NCI-H1694 (cell line): ENCODE measurements at regions not wholly inside any gene's neighbourhood (a gene's known extent, or its start where the extent isn't known, plus 50 kb on each side); places are given as distances from the start of the nearest gene placed in this dataset.

ENCODE experiments used
- DNase-seq: peaks from one replicate; lab custom pipeline; 2025; lab: John Stamatoyannopoulos, UW

DNA sequence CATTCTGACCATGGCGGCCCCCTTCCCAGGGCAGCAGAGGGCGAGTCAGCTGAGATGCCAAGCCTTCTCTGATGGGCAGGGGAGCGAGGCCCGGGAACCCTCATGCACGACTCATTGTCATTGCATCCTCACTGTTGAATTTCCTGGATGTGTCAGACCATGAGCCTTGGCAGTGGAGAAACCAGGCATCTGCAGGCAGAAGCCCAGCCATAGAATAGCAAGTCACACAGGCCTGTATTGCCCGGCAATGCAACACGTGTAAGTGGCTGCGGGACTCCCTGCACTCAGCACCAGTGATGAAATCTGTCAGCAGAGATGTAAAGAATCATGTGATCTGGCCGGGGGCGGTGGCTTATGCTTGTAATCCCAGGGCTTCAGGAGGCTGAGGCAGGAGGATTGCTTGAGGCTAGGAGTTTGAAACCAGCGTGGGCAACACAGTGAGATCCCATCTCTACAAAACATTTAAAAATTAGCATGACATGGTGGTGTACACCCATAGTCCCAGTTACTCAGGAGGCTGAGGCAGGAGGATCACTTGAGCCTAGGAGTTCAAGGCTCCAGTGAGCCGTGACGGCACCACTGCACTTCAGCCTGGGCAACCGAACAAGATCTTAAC is 199.7 kb downstream of the KATNAL1 start:
- no peak for DNase-seq

DNA sequence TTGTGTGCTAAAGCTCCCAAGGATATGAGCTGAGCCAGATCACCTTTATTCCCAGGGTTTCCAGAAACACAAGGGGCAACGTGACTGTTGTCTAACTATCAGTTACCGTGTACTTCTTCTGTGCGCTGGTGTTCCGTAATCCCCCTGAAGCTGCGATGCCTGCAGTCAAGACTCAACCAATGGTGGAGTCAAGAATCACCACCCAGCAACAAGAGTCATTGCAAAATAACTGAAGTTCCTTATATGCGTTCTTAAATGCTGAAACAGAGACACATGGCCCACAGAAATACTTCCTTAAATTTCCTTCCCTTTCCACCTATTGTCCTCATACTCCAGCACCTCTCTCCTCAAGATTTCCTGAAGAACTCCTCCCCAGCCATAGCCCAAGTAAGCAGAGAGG is 200.2 kb downstream of the KATNAL1 start:
- no peak for DNase-seq

DNA sequence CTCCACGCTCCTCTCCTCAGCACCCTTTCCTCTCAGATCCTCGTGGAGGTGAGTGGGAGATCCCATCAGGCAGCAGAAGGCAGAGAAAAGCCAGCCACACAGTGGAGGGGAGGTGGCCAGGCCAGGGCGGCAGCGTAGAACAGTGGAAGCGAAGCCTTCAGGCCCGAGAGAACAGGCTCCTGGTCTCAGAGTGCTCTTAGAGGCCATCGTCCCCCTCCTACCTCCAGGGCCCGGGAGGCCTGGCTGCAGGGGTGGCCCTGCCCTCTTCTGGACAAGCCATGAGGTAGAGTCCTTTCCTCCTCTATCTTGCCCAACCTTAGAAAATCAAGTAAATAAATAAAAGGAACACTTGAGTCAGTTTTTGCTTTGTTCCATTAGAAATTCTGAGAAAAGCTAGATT is 202.0 kb downstream of the KATNAL1 start:
- DNase-seq = no peak

DNA sequence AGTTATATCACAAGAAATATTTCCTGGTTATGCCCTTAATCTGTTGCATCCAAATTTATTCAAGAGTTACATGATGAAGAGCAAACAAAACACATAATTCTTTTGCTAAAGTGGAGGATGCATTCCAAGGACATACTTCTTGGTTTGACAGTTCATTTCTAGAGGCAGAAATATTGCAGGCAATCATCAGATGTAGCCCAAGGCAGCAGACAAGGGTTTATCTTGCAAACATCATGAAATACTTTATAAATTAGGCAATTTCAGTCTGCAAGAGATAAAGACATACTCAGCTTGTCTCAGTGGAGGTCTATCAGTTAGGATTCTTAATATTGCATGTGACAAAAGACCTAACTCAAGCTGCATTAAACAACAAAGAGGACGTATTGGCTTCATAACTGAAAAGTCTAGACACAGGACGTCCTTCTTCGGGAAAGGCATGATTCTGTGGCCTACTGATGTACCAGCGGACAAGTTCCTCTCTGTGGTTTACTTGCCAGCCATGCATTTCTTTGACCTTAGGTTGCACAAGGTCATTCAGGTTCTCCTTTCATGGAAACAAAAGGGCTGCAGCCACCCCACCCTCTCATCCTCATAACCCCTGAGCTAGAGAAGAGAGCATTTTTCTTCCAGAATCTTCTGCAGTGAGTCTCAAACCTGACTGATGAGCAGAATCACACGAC is 204.1 kb downstream of the KATNAL1 start:
- no peak for DNase-seq

DNA sequence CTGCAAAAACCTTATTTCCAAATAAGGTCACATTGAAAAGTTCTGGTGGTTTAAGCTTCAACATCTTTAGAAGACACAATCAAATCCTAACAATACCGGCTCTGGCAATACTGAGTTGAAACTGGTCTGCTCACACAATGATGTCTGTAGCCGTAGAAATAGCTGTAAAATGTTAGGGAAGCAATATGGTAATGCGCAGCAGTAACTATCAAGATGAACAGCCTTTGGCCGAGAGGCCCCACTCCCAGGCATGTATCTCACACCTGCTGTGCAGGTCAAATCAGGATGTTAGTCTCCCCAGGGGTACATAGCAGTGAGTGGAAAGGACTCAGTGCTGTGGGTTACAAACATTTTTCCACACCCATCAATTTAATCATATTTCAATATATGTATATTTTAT is 207.1 kb downstream of the KATNAL1 start:
- no peak for DNase-seq

DNA sequence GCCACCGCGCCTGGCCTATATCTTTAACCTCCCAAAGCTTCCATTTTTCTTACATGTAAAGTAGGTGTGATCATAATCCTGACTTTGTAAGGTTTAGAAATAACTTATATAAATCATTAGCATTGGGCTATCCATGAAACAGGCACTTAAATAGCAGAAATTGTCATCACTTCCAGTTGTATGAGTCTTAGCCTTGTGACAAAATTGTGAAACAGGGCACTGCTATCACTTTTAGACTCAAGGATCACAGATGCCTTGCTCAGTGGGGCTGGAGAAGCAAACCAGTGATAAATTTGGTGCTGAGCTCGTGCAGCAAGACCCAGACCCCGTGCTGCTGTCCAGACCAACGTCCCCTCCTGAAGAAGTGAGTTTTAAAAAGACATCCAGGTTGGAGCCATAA is 209.7 kb downstream of the KATNAL1 start:
- DNase-seq = no peak

DNA sequence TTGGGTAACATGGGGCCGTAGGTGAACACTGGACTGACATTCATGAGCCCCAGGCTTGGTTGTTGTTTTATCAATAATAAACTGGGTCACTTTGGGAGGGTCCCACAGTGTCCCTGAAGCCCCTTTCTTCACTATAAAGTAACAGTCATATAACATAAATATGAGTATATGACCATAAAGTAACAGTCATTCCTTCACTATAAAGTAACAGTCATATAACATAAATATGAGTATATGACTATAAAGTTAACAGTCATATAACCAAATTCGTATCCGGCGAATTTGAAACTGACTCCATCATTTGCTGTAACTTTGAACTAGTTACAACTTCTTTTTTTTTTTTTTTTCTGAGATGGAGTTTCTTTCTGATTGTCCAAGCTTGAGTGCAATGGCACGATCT is 210.3 kb downstream of the KATNAL1 start:
- no peak for DNase-seq

DNA sequence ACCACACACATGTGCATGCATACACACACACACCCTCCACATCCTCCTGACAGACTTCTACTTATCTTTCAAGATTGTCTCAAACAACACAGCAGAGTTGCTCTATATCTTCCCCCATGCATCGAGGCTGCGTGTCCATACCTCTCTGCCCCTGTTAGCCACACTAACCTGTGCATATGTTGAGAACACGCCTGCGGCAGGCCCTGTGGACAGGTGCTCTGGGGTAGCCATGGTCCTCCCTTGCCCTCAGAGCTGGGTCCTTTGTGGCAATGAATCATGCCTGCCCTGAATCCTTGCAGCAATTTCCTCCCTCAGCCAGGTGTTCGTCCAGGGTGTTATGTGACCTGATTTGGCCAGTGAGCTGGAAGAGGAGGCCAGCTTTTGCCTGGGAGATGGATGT is 213.3 kb downstream of the KATNAL1 start:
- DNase-seq = no peak

DNA sequence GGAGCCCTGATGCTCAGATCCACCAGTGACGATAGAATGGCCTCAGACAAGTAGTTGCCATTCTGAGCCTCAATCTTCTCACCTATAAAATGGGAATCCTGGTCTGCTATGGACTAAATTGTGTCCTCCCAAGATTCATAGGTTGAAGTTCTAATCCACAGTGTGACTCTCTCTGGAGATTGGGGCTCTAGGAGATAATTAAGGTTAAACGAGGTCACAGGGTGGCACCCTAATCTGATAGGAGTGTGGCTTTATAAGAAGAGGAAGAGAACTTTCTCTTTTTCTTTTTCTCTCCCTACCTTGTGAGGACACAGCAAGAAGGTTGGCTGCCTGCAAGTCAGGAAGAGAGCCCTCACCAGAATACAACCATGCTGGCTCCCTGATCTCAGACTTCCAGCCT is 214.1 kb downstream of the KATNAL1 start:
- DNase-seq = no peak

DNA sequence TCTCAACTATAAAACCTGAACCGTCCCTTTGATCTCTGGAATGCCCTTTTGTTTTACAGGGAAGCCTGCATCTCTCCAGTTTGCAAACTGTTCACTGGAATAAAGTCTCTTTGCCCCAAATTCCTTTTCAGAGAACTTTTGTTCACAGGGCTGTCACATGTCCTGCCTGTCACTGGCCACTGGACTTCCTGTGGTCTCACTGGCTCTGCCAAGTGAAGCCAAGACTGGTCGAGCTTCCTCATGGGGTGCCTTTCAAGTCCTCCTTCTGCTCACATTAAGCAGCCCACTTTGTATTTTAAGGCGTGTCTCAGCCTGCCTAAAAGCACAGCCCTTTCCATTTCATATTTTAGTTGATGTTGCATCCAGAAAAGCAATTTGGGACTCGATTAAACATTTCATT is 215.7 kb downstream of the KATNAL1 start:
- no peak for DNase-seq

DNA sequence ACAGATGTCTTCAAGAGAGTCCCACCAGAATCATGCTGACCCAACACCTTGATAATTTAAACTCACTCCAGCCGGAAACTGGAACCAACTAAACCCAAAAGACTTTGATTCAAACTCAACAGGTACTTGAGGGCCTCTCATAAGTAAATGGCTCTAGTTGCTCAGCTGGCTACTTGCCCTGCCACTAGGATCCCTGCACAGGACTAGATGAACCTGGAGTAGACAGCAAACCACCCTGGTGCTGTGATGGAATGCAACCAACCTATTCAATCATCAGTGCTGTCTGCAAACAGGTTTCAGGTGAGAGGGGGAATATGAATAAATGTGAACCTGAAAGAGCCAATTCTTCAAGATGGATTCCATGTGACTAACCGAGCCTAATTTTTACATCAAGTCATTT is 216.3 kb downstream of the KATNAL1 start:
- no peak for DNase-seq

DNA sequence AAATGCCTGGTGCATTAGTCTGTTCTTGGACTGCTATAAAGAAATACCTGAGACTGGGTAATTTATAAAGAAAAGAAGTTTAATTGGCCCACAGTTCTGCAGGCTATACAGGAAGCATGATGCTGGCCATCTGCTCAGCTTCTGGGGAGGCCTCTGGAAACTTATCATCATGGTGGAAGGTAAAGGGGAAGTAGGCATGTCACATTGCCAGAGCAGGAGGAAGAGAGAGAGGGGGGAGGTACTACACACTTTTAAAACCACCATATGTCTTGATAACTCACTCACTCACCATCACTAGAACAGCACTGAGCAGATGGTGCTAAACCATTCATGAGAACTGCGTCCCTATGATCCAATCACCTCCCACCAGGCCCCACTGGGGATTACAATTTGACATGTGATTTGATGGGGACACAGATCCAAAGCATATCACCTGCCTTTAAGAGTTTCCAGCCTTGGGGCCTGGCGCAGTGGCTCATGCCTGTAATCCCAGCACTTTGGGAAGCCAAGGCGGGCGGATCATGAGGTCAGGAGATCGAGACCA is 219.0 kb downstream of the KATNAL1 start:
- peak; percentile 2 for DNase-seq

DNA sequence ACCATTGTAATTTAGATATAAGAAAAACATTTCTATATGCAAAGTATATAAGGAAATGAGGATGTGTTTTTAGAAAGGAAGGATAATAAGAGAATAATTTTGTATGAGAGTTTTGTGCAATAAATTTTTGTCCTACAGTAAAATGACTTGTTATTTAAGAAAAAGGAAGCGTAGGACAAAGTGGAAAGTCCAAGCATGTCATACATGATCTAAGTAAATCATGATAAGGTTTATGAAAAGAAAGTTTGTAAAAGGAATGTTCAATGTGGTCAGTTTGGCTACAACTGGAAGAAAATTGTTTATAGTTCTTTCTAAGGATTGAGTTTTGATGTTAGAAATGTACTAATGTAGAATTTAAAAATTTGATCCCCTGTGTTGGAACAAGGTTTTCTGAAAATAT is 222.3 kb downstream of the KATNAL1 start:
- DNase-seq = no peak

DNA sequence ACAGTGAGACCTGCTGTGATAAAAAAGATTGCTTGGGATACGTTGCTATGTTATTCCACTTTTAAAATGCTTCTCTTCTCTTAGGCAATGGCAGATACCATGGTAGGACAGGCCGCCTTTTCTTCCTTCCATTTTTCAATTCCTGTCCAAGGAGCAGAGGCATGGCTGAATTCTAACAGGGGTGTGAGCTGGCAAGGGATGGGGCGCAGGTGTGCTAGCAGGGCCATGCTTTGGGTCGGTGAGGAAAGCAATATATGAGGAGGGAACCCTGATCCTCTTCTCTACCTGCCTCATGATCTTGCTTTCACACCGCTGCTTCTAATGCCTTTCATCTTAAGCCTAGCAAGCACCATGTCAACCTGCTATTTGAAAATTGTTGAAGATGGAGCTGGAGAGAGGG is 225.0 kb downstream of the KATNAL1 start:
- DNase-seq = no peak

DNA sequence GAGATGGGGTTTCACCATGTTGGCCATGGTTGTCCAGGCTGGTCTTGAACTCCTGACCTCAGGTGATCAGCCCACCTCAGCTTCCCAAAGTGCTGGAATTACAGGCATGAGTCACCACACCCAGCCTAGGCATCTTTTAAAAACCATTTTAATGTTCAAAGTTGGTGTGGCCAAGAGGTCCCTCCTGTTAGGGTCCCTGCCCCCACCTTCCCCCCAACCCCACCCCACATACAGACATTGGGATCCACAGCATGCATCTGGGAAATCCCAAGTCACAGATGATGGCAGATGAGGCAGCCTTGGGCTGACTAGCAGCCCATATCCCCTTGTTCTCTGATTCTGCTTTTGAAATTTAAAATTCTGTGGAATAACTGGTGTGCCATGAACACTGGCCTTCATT is 226.0 kb downstream of the KATNAL1 start:
- DNase-seq = no peak

DNA sequence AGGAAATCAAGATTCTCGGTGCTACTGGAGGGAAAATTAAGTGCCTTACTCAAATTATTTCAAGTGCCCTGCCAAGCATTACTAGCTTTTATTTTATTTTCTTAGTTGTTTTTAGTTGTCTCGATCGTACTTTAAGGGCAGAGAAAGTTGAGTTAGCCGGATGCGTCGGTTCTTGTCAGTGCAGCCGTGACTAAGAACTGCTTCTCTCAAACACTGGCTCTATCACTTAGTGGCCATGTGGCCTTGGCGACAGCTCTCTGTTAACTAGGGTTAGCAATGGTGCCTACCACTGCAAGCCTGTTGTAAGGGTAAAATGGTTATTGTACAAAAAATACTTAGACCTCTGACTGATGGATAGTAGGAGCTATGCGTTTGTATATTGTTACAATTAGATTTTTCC is 227.8 kb downstream of the KATNAL1 start:
- DNase-seq = no peak

DNA sequence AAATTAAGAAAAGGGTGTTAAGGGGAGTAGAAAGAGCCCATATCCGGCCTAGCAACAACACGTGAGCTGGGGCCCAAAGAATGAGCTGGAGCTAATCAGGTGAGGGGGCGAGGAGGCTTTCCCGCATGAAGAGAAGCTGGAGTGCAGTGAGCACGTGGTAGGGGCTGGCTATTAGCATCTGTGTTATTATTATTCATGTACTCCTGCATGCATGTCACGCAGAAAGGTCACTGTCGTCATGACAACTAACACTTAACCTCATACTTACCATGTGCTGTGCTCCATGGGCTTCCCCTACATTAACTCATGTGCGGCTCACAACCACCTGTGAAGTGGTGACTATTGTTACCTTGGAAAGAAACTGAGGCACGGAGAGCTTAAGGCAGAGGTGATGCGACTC is 227.6 kb upstream of the UBL3 start:
- no peak for DNase-seq

DNA sequence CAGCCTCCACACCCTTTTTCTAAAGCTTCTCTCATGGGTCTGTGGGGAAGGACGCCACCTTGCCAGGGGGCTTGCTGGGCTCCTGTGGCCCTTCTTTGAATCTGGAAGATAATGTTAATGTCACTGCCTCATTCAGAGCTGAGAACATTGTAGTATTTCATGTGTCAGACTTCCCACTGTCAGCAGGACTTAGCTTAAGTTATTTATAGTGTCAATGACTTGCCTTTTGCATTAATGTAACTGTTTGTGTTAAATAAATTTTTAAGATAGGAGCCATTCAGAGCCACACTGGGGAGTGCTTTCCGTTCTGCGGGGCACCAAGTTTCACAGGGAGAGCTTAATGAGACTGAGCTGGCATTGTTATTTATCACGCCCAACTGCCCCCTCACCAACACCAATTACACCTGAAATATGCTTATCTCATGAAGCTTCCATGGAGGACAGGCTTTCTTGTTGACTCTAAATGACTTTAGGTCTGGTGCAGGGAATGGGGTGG is 226.9 kb upstream of the UBL3 start:
- no peak for DNase-seq

DNA sequence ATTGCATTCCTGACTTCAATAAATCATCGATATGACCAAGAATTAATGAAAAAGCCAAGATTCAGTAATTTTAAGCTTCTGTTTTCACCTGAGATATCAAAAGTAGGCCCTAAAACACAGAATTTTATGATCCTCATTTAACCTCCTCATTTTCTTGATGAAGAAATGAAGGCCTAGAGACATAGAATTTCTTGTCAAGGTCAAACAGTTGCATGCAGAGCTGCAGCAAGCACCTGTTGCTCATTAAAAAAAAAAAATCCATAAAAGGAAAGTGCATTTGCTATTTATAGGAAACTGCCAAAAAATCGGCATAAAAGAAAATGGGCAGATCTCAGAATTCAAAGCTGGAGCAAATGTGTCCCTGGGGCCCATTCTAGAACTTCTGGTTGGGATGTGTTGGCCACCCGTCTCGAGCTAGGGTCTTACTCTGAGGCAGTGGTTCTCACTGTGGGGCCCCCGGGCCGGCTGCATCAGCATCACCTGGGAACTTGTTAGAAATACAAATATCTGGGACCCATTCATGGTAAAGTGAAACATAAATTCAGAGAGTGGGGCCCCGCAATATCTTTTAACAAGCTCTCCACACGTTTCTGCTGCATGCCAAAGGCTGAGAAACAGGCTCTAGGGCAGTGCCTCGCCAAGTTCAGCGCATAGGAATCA is 224.7 kb upstream of the UBL3 start:
- DNase-seq = no peak

DNA sequence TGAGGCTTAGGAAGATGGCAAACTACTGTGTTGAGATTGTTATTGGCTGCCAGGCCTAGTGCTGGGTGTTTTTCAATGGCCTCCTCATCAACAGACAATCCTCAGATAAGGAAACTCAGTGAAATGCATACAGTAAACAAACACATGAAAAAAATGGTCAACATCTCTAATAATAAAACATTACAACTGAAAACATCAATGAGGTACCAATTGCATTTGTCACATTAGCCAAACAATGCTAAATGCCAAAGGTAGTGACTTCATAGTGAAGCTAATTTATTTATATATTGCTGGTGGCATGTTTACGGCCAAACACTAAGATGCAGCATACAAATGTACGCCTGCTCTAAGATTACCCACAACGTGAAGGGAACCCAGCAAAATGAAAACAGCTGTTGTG is 224.0 kb upstream of the UBL3 start:
- DNase-seq = no peak

DNA sequence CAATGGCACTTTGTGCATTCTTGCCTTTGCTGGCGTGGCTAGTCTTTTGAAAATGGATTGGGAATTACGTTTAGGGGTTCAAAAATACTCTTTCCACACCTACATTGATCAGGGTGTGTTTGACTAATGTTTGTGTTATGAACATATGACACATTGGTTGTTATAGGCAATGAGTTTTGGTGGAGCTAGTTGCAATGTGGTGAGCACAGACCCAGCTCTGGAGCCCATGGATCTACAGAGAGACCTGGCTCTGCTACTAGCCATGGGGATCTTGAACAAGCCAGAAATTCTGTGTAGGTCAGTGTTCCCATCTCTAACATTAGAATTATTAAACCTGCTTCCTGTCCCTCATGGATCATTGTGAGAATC is 222.4 kb upstream of the UBL3 start:
- no peak for DNase-seq

DNA sequence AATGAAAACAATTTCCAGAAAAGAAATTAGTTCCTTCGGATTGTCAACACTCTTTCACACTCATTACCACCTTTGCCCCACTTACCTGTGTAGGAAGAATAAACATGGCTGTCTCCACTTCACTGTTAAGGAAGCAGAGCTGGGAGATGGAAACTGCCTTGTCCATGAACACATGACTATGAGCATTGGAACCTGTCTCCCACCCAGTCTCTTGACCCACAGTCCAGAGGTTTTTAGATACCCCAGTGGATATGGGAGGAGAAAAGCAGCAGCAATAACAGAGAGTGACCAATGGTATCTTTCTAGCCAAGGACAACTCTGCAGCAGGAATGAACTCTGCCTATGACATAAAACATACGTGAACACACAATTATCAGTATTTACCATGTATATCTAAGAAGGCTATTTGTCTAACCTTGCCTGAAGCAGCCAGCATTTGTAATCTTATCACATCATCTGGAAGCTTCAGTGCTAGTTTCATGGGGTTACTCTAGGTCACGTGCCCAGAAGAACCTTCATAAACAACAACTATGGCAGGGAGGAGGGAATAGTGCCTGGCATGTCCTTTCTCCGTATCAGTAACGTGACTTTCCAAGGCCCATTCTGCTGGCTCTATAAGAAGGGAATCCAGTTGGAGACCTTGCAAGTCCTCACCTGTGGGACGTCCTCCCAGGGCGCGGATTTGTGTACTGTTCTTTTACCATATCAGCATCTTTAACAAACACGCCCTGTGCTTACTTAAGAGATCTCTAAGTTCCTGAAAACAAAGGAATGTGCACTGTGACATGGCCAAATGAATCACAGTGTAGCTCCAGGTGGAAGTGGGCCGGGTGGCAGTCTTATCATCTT is 221.8 kb upstream of the UBL3 start:
- no peak for DNase-seq
